ENCODE measurements at regions not wholly inside any gene's neighbourhood (a gene's known extent, or its start where the extent isn't known, plus 50 kb on each side); places are given as distances from the start of the nearest gene placed in this dataset.

- TF ChIP-seq CTCF (conservative IDR thresholded peaks at IDR 0.05; ENCODE audit: low read depth, low read length): no peak
- TF ChIP-seq EZH2 (IDR thresholded peaks at IDR 0.05; ENCODE audit: low read length, unreplicated experiment): no peak
- TF ChIP-seq EZH2phosphoT487 (IDR thresholded peaks at IDR 0.05; ENCODE audit: borderline replicate concordance, low read length): no peak
Measured at GRCh38 chr16:52748741-52749140, 201.8 kb upstream of the TOX3 start.

All from PC-3 (cell line).